GM12891 (cell line): ENCODE measurements at regions not wholly inside any gene's neighbourhood (a gene's known extent, or its start where the extent isn't known, plus 50 kb on each side); places are given as distances from the start of the nearest gene placed in this dataset.

Experiments
- PAX5 ChIP-seq: IDR thresholded peaks from 2 replicates; pipeline ENCODE4 v1.6.1; 2011; ENCODE audit warnings: low read length, moderate library complexity, mild to moderate bottlenecking; ENCODE audit not compliant: insufficient read depth, severe bottlenecking
- POLR2A ChIP-seq: IDR thresholded peaks from 2 replicates; pipeline ENCODE4 v1.6.1; 2011; ENCODE audit warnings: low read depth, low read length, control low read depth
- POLR2AphosphoS5 ChIP-seq: IDR thresholded peaks from 2 replicates; pipeline ENCODE4 v1.6.1; 2011; ENCODE audit warnings: low read depth, low read length, control low read depth
- SPI1 ChIP-seq: IDR thresholded peaks from 2 replicates; pipeline ENCODE4 v1.6.1; 2011; ENCODE audit warnings: low read depth, low read length, control low read depth
- TAF1 ChIP-seq: IDR thresholded peaks from 2 replicates; pipeline ENCODE4 v1.6.1; 2011; ENCODE audit warnings: low read depth, low read length, control low read depth

- TF ChIP-seq POLR2AphosphoS5 (no peak), TAF1 (no peak), POLR2A (no peak), PAX5 (no peak), SPI1 (no peak)
Measured at GRCh38 chr20:1748777-1749176, 91.2 kb upstream of the SIRPG start.
